NCI-H446 treated with DMSO at 0.1 percent for 48 hours (cell line): ENCODE measurements at regions not wholly inside any gene's neighbourhood (a gene's known extent, or its start where the extent isn't known, plus 50 kb on each side); places are given as distances from the start of the nearest gene placed in this dataset.

Experiments used
- DNase-seq: peaks from one replicate; lab custom pipeline; 2025; lab: John Stamatoyannopoulos, UW

DNA sequence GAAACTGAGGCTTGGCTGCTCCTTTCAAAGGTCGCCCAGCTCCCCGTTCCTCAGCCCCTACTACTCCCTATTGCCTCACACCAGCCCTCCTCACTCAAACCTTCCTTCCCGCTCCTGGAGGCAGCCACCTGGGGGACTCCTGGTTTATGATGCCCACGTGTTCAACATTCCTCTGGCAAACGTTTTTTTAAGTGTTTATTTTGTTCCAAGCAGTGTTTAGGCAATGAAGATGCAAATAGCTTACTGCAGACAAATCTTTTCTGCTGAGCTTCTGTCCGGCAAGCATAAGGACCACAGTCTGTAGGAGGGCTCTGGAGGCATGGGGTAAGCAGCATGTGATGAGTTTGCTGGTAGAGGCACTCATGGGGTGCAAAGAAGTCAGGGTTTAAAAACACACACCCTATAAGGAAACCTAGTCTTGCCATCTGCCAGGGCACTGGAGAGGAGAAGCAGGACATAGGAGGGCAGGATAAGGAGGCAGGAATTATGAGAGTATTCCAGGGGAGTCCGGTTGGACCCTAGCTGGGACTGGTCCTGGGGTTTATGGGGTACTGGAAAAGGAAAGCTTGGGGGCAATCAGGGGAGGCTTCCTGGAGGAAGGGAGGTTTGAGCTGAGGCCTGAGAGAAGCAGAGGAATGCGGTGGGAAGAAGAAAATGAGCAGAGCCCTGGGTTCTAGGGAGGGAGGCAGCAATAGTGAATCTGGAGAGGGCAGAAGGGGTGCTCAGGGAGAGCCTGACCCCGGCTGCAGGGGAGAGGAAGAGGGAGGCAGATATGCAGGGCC lies 123.3 kb downstream of the NCOR2 start:
- no peak for DNase-seq

DNA sequence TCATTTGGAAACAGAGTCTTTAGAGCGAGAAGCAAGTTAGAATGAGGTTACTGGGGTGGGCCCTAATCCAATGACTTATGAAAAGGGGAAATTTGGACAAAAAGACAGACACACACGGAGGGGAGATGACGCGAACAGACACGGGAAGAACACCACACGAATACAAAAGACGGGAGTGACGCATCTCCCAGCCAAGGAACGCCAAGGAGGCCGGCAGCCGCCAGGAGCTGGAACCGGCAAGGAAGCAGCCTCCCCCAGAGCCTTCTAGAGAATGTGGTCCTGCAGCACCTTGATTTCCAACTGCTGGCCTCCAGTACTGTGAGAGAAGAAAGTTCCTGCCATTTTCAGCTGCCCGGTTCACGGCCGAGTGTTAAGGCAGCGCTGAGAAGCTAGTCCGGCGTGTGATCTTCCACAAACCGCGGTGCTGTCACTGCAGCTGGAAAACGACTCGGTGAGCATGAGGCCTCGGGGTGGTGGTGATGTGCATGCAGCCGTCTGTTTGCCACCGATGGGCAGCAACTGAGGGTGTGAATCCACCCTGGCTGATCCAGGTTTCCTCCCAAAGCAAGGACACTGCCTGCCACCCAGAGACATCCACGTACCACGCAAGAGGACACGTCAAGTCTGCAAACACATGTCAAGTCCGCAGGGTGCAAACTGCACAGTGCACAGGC lies 124.5 kb downstream of the NCOR2 start:
- DNase-seq: no peak

DNA sequence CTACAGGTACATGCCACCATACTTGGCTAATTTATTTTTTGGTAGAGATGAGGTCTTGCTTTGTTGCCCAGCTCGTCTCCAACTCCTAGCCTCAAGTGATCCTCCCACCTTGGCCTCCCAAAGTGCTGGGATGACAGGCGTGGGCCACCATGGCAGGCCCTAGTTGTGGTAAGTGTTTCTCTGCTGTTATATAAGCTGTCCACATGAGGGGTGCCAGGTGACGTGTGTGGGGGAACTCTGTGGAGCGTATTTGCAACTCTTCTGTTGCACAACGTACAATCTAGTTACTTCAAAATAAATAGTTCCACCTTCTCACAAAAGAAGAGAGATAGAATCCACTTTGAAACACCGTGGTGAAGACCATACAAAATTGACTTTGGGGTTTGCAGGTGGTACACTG lies 125.1 kb downstream of the NCOR2 start:
- DNase-seq: no peak

DNA sequence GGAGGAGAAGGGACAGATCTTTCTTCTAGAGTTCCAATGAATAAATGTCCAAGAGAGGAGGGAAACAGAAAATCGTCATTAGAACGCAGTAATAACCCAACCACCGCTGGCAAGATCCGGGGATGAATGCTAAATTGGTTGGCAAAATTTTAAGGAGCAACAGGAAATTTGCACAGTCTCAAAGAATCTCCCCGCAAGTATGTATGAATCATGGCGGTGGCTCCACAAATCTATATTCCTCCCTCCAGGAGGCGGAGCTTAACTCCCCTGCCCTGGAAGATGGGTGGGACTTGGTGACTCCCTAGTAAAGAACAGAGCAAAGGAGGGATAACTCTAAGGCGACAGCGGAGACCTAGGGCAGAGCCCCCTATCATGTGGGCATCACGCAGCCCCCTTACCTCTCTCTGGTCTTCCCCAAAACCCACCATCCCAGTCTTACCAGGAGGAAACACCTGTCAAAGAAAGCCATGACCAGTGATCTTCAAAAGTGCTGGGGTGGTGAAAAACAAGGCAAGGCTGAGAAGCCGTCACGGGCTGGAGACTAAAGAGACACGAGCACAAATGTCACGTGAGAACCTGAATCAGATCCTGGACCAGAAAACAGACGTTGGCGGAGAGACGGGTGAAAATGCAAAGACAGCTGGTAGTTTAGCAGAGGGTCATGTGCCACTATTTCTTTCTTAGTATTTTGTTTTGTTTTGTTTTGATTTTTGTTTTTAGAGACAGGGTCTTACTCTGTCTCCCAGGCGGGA lies 125.8 kb downstream of the NCOR2 start:
- DNase-seq: no peak

DNA sequence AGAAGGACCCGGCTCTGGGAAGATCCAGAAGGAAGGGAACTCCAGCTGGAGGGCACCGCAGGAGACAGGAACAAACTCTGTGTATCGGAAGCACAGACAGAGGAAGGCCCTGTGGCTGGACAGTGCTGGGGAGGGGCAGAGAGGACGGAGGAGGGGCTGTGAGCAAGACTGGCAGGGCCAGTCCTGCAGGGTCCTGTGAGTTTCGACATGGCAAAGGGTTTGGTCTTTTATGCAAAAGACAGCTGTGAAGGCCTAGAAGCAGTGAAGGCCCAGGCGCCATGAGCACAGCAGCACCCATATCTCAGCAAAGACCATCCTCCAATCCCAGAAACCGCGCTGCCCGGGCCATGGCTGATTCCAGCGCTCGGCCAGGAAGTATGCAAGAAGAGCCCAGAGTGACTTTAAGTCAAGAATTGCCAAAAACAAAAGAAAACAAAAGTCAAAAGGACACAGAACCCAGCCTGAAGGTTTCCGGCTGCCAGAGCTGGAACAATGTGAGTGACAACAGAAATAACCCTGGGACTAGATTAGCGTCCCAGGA lies 126.5 kb downstream of the NCOR2 start:
- DNase-seq: no peak

DNA sequence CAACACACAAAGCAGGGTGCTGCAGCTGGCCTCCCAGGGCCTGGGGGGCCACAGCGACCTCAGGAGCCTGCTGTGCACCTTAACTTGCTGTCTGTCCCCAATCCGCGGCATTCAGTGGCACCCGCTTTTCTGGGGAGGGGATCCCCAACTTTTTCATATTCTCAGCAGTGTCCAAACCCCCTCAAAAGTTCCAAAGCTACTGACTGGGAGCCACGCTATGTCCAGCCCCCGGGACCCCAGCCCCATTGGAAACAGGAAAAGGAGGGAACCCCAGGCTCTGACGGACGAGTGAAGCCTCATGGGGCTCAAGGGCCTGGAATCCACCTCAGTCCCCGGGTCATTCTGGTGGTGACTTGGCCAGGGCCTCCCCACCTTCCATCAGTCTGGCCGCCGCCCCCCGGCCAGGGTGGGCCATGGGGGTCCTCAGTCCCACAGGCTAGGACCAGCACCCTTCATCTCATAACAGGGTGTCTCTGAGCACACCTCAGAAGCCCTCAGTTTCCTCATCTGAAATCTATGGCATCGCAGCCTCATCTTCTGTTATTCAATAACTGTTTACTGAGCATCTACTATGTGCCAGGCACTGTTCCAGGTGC lies 127.3 kb downstream of the NCOR2 start:
- no peak for DNase-seq

DNA sequence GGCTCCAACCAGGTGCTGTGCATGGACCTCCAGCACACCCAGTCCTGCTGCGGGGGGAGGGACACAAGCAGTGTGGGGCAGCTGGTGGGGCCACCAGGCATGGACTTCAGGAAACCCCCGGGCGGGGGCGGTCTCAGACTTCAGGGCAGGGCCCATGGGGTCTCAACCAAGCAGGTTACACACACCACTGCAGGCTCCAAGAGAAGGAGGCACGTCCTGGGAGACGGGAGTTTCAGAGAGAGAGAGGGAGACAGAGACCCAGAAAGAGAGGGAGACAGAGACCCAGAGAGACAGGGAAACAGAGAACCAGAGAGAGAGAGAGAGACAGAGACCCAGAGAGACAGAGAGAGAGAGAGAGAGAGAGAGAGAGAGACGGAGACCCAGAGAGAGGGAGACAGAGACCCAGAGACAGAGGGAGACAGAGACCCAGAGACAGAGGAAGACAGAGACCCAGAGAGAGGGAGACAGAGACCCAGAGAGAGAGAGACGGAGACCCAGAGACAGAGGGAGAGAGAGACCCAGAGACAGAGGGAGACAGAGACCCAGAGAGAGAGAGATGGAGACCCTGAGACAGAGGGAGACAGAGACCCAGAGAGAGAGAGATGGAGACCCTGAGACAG lies 128.9 kb downstream of the NCOR2 start:
- DNase-seq: no peak

DNA sequence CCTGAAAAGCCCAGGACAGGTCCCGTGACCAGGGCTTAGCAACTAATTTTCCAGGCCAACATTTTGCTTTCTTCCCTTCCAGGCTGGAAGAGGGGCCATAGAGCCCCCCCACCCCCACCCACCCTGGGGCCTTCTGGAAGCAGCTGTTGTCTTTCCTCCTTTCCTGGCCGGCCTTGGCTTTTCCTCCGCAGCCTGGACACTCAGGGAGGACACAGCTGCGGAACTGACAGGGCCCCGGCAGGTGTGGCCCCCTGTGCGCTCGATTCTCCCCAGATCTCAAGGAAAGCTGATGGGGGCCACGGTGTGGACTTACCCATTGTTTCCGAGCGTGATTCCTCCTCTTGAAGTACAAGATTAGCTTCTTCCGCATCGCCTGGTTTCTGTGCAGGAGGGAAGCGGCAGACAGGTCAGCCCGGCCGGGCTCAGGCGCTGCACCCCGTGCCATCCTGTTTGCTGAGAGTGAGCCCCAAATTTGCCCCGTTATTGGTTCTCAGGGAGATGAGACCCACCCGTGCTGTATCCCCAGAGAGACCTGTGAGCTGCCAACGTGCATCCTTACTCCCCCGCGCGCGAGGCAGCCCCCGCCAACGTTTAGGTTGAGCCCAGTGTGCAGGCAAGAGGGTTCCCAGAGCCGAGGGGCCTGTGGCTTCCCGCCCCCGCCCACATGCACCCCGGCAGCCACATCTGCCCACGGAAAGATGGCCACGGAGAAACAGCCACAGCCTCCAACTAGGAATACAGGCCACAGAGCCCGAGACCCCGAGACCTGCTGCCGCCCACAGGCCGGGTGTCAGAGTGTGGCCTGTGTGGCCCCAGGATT lies 129.6 kb downstream of the NCOR2 start:
- DNase-seq: no peak

DNA sequence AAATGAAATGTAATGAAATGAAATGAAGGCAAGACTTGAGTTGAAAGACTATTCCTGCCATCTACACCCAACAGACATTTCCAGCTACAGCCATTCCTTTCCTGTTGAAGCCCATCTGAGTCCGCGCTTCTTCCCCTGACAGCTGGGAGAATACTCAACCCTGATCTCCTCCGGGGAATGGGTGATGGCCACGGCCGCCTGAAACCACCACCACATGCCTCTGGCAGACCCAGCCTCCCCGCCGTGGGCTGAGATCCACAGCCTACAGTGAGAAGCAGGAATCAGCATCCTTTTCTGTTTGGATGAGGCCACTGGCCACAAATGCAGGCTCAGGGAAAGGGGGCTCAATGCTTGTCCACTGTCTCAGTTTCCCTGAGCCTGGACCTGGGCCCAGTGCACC lies 130.3 kb downstream of the NCOR2 start:
- DNase-seq: no peak

DNA sequence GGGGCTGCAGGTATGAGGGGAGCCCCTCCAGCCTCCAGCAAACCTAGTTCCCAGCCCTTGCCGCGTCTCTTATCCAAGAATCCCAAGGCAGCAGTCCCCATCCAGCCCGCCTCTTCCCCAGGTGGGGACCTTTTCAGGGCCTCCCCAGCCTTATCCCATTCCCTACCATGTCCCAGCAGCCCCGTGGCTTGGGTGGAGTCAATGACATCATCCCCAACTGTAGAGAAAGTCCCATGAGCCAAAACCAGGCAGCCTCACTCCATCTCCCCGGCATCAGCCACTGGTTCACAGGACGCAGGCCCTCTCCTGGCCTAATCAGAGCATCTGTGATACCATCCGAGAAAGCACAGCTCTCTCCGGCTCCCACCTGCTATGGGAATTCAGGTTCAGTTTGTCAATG lies 131.0 kb downstream of the NCOR2 start:
- DNase-seq: no peak

DNA sequence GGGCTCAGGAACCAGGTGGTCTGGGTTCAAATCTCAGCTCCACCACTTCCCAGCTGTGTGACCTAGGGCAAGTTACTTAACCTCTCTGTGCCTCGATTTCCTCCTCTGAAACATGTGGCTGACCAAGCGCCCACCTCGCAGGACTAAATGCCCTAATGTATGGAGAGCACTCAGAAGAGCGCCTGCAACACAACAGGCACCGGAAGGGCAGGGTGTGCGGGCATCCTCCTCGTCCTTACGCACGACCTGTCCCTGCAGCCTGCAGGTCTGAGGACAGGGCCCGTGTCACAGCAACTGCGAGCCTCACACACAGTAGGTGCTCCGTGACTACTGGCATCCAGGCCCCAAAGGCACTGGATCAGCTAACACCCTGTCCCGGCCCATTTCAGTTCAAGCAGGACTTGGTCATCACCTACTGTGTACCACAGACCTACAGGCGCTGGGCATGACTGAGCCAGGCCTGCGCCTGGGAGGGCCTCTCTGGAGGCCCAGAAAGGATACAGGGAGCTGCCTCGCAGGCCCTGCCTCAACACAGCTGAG lies 131.5 kb downstream of the NCOR2 start:
- no peak for DNase-seq

DNA sequence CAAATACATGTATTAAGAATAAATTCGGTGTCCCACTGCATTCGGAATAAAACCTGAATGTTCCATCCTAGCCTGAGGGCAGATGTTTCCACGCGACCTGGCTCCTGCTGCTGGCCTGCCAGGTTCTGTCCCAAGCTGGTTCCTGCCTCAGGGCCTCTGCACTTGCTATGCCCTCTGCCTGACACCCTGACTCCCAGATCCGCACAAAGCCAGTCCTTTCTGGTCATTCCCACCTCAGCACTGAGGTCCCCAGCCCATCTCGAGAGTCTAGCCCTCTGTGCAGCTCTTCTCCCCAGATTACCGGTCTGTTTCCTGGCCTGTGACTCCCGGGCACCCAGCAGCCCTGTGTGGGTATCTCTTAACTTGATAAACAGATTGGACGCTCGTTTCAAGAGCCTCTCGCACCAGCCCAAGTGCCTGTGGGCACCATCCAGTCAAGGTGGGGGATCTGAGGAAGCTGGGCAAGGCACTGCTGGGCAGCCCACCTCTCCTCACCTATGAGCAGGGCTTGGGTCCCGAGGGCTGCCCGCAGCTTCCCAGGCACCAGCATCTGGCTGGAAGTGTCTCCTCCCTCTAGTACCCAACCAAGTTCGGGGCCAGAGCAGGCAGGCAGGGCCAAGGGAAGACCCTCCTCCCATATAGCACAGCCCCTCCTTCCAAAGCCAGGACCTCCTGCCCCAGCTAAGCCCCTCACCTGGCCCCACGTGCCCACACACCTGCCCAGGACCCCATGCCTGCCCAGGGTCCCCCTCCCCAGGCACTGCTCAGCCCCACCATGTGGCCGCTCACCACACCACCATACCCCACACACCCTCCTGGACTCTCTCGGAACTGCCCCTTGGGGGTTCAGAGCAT lies 132.2 kb downstream of the NCOR2 start:
- no peak for DNase-seq

DNA sequence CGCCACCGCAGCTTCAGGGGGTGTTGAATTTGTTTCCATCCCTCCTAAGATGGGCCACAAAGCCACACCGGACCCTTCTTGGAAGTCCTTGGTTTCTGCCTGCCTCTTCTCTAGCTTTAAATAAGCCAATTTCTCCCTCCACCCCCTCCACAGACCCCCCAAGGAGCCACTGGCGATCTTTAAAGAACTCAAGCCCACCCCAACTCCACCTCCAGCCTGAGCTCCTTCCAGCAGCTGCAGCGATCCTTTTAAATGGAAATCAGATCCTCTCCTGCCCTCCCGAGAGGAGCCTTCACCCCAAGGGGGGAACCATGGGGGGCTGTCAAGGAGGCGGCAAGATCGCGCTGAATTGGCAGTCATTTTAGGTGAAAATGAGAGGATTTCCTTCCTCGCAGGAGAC lies 133.1 kb downstream of the NCOR2 start:
- no peak for DNase-seq

DNA sequence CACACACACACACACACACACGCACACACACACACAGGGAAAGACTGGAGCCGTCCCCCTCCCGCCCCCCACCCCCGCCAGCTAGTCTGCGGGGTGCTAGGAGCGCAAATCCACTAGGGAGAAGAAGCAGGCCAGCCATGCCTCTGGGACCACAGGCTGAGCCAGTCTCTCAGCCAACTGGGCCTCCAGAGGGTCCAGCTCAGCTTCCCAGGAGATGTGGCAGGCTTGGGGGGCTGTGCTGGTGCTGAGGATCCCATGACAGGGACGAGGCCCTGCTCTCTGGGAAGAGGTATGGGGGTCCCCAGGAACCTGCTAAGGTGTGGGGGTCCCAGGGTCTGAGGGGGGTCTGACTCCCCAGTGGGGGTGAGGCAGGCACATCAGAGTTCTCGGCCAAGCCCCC lies 133.5 kb downstream of the NCOR2 start:
- DNase-seq: no peak

DNA sequence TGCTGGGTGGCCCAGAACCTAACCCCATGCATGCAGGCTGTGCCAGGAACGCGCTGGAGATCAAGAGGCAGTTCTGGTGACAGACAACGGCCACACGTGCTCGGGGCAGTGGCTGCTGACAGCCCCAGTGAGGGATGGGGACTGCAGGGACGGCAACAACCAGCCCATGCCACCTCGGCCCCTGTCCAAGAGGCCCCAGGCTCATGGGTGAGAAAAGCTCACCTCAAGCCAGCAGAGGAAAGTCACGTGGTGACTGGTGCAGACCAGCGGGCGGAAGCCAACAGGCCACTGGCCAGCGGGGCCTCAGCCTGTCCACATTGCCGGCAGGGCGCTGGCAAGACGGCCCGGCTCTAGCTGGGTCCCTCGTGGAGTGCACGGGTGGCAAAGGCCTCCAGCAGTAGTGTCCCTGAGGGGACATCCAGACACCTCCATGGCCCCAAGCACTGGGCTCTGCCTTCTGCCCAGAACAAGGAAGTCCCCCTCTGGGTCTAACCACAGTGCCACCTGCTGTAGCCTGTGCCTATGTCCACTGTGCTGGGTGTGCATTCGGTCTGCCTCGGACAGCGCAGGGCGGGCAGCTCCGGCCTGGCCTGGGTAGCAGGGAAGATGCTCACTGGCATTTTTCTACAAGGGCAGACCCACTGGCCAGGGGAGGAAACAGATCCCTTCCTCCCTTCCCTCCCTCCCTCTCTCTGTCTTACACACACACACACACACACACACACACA lies 134.1 kb downstream of the NCOR2 start:
- no peak for DNase-seq

DNA sequence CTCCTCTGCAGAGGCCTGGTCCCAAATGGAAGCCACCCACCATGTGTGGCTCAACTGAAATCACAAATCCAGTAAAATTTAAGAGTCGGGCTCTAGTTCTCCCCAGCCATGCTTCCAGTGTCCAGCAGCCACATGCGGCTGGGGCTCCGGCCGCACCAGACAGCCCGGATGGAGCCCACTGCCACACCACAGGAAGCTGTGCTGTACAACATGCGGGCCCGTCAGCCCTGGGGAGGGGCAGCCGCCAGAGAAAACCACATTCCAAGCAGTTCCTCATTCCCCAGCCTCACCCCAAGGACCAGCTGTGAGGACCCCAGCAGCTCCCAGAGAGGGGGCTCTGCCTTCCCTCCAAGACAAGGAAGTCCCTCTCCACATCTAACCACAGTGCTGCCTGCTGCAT lies 135.0 kb downstream of the NCOR2 start:
- DNase-seq: no peak

DNA sequence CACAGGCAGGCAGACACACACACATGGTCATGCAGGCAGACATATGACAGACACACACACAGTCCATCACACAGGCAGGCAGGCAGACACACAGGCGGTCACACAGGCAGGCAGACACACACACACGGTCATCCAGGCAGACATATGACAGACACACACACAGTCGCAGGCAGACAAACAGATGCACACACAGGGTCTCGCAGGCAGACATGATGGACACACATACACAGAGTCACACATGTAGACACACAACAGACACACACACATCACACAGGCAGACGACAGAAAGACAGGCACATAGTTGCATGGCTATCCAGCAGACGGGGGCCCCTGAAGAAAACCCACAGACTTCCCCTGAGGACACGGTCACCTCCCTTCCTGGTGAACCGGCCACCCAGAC lies 135.4 kb downstream of the NCOR2 start:
- DNase-seq: no peak

DNA sequence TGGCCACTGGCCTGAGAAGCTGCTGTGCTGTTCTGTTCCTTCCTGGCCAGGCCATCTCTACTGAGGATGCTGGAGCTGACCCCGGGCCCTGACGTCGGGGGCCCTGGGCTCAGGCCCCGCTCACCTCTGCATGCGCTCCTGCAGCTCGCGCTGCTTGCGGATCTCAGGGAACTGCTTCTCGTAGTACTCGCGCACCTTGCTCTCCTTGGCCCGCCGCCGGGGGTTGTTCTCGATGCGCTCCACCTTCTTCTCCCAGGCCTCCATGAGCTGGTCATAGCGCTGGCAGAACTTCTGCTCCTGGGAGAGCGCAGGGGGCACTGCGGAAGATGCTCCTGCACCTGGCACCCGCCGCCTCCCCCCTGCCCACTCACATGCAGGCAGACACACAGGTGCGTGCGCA lies 135.6 kb downstream of the RFLNA start:
- DNase-seq: no peak

DNA sequence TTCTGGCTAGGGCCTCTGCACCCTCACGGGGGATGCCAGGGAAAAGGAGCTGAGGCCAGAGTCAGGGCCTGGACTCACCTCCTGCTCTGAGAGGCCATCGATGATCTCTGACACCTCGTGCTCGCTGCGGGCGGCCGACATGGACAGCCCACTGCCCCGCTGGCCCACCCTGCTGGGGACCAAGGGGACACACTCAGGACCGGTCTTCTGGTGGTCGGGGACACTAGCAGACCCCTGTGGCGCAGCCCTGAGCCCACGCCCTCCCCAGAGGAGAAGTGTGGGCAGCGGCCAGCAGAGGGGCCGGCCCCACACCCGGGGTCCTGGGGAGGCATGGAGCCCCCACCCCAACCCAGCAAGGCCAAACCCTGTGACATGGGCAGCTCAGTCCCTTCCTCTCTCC lies 134.6 kb downstream of the RFLNA start:
- no peak for DNase-seq
